HEK293T (cell line): ENCODE measurements at regions not wholly inside any gene's neighbourhood (a gene's known extent, or its start where the extent isn't known, plus 50 kb on each side); places are given as distances from the start of the nearest gene placed in this dataset.

ENCODE experiments used
- CTCF ChIA-PET: fragments of 350-600 bp; formaldehyde crosslinking; extraction: SDS; loops from one replicate; lab custom pipeline; 2021; ENCODE audit warnings: antibody characterized with exemption, inconsistent platforms; lab: Yijun Ruan, JAX
- POLR2A ChIA-PET: fragments of 350-600 bp; formaldehyde crosslinking; extraction: SDS; loops from one replicate; lab custom pipeline; 2020; ENCODE audit warnings: antibody characterized with exemption, inconsistent platforms; lab: Yijun Ruan, JAX
- DNase-seq: peaks from one replicate; pipeline ENCODE4 v3.0.0; 2012; ENCODE audit warnings: mixed read lengths; ENCODE audit errors: extremely low spot score
- ARNT ChIP-seq: fragments of 450-650 bp; IDR thresholded peaks from 2 replicates; pipeline ENCODE4 v1.6.1; 2017; ENCODE audit warnings: mild to moderate bottlenecking
- BHLHE40 ChIP-seq: fragments of 450-650 bp; IDR thresholded peaks from 2 replicates; pipeline ENCODE4 v1.6.1; 2016; ENCODE audit warnings: mild to moderate bottlenecking, moderate library complexity, borderline replicate concordance
- CTBP1 ChIP-seq: fragments of 450-650 bp; IDR thresholded peaks from 2 replicates; pipeline ENCODE4 v1.6.1; 2016; ENCODE audit warnings: borderline replicate concordance
- ELF4 ChIP-seq: fragments of 450-650 bp; IDR thresholded peaks from 2 replicates; pipeline ENCODE4 v1.6.1; 2017; ENCODE audit warnings: antibody characterized with exemption
- FOXA1 ChIP-seq: fragments of 450-650 bp; IDR thresholded peaks from 2 replicates; pipeline ENCODE4 v1.6.1; 2016; ENCODE audit warnings: mild to moderate bottlenecking
- FOXK2 ChIP-seq: fragments of 450-650 bp; IDR thresholded peaks from 2 replicates; pipeline ENCODE4 v1.6.1; 2016; ENCODE audit warnings: mild to moderate bottlenecking
- FOXM1 ChIP-seq: fragments of 450-650 bp; IDR thresholded peaks from 2 replicates; pipeline ENCODE4 v1.6.1; 2017; ENCODE audit warnings: mild to moderate bottlenecking, borderline replicate concordance
- HDGF ChIP-seq: fragments of 450-650 bp; IDR thresholded peaks from 2 replicates; pipeline ENCODE4 v1.6.1; 2017; ENCODE audit warnings: antibody characterized with exemption, borderline replicate concordance
- L3MBTL2 ChIP-seq: fragments of 450-650 bp; conservative IDR thresholded peaks from 2 replicates; pipeline ENCODE4 v1.6.1; 2016; ENCODE audit warnings: mild to moderate bottlenecking
- LEF1 ChIP-seq: fragments of 450-650 bp; IDR thresholded peaks from 2 replicates; pipeline ENCODE4 v1.6.1; 2017; ENCODE audit warnings: mild to moderate bottlenecking, borderline replicate concordance
- NFRKB ChIP-seq: fragments of 450-650 bp; IDR thresholded peaks from 2 replicates; pipeline ENCODE4 v1.6.1; 2016; ENCODE audit warnings: mild to moderate bottlenecking, moderate library complexity
- SP1 ChIP-seq: fragments of 450-650 bp; IDR thresholded peaks from 2 replicates; pipeline ENCODE4 v1.6.1; 2017
- SUZ12 ChIP-seq: fragments of 450-650 bp; IDR thresholded peaks from 2 replicates; pipeline ENCODE4 v1.6.1; 2016; ENCODE audit warnings: mild to moderate bottlenecking
- TARDBP ChIP-seq: fragments of 450-650 bp; IDR thresholded peaks from 2 replicates; pipeline ENCODE4 v1.6.1; 2016
- ZNF384 ChIP-seq: fragments of 450-650 bp; IDR thresholded peaks from 2 replicates; pipeline ENCODE4 v1.6.1; 2016
- TF ChIP-seq, protein P1 (sequence below): fragments of 450-650 bp; IDR thresholded peaks from 2 replicates; pipeline ENCODE4 v1.6.1; 2016

DNA sequence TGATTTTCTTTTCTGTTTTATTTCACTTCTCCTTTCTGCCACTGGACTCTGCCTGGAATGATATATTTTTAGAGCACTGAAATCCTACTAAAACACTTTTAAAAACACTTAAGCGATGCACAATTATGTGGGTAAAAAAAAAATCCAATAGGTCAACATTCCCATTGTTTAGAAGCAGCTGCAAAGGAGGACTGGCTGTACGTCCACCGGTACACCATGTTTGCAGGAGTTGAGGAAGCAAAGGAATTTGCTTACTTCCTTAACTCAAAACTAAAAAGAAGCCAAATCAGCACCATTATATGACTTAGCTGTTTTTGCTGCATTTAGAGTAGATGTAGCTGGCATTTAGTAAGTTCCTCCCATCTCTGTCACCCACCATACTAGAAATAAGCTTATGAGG is 186.8 kb upstream of the TMTC1 start:
- DNase-seq: no peak
- TF ChIP-seq SUZ12 (no peak), ELF4 (no peak), FOXA1 (no peak), NFRKB (no peak), LEF1 (no peak)
- CTCF ChIA-PET: interaction anchor here (0.6 kb wide), 1 partner anchor 192 kb away, joined by 3 read pairs; no protein-coding TSS in a partner anchor
- POLR2A ChIA-PET: no interaction called here

DNA sequence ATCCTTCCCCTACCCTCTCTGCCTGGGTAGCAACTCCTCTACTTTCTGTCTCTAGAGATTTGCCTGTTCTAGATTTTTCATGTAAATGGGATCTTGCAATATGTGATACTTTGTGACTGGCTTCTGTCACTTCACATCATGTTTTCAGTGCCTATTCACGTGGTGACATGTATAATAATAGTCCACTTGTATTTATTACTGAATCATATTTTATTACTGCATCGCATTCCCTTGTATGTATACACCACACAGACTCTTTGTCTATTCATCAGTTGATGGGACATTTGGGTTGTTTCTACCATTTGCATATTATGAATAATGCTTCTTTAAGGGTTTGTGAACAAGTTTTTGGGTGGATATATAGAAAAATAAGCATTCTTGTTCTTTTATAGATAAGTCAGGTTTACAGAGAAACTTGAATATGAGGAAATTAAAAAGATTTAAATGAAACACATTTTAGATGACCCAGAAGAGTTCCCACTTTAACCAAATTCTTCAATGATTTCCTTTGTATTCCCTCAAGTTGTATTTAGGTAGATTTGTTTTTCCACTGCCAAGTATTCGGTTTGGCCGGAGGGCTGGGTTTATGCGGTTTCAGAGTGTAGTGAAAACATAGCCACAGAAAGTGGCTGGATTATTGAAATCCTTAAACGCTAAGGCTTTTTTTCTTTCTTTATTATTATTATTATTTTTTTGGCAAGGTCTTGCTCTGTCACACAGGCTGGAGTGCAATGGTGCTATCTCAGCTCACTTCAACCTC is 178.7 kb upstream of the TMTC1 start:
- POLR2A ChIA-PET: no interaction called here
- TF ChIP-seq SUZ12 (no peak), LEF1 (no peak), CTBP1 (no peak), FOXK2 (no peak), FOXM1 (no peak), ARNT (no peak), NFRKB (no peak), SP1 (no peak), BHLHE40 (no peak), ELF4 (no peak), FOXA1 (no peak), L3MBTL2 (no peak), ZNF384 (no peak)
- TF ChIP-seq, protein P1, sequence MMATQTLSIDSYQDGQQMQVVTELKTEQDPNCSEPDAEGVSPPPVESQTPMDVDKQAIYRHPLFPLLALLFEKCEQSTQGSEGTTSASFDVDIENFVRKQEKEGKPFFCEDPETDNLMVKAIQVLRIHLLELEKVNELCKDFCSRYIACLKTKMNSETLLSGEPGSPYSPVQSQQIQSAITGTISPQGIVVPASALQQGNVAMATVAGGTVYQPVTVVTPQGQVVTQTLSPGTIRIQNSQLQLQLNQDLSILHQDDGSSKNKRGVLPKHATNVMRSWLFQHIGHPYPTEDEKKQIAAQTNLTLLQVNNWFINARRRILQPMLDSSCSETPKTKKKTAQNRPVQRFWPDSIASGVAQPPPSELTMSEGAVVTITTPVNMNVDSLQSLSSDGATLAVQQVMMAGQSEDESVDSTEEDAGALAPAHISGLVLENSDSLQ: no peak
- CTCF ChIA-PET: no interaction called here
- DNase-seq: no peak

- ChIA-PET POLR2A (no interaction called here), CTCF (no interaction called here)
- TF ChIP-seq ELF4 (no peak), SUZ12 (no peak), CTBP1 (no peak), NFRKB (no peak), L3MBTL2 (no peak), TARDBP (no peak), SP1 (no peak), FOXK2 (no peak), LEF1 (no peak), BHLHE40 (no peak), ZNF384 (no peak), FOXA1 (no peak), ARNT (no peak), HDGF (no peak), FOXM1 (no peak)
- TF ChIP-seq, protein P1: no peak
- DNase-seq: no peak
Measured at GRCh38 chr12:29961231-29961630, 177.5 kb upstream of the TMTC1 start.

- ChIA-PET POLR2A (no interaction called here), CTCF (no interaction called here)
- DNase-seq: no peak
- TF ChIP-seq SP1 (no peak), ELF4 (no peak), ARNT (no peak), HDGF (no peak), BHLHE40 (no peak), SUZ12 (no peak), ZNF384 (no peak)
- TF ChIP-seq, protein P1: no peak
Measured at GRCh38 chr12:29960122-29960521, 176.4 kb upstream of the TMTC1 start.

DNA sequence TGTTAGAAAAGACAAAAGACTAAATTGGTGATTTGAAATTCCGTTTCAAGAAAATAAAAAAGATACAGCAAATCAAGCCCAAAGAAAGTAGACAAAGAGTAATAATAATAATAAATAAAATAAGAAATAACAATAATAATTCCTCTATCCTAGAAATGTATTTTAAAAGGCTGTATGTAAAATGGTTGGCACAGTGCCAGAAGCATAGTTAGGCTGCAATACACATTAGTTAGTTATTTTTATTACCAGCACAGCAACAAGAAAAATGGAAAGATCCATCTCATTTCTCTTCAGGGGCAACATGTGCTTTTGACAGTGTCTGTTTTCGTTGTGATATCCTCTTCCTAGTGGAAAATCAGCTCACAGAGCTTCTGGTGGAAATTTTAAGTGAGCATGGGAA is 174.1 kb upstream of the TMTC1 start:
- CTCF ChIA-PET: no interaction called here

More for the DNA sequence above, 174.1 kb upstream of the TMTC1 start:
- DNase-seq: no peak
- POLR2A ChIA-PET: no interaction called here
- TF ChIP-seq ELF4: no peak
- TF ChIP-seq FOXA1: no peak
- TF ChIP-seq HDGF: no peak
- TF ChIP-seq TARDBP: no peak
- TF ChIP-seq LEF1: no peak
- no peak for TF ChIP-seq L3MBTL2
- TF ChIP-seq, protein P1: no peak
- no peak for TF ChIP-seq ARNT
- no peak for TF ChIP-seq BHLHE40
- TF ChIP-seq FOXM1: no peak
- no peak for TF ChIP-seq CTBP1
- TF ChIP-seq SP1: no peak
- no peak for TF ChIP-seq ZNF384
- no peak for TF ChIP-seq NFRKB
- TF ChIP-seq FOXK2: no peak
- TF ChIP-seq SUZ12: no peak
